SK-N-SH (cell line): ENCODE measurements at regions not wholly inside any gene's neighbourhood (a gene's known extent, or its start where the extent isn't known, plus 50 kb on each side); places are given as distances from the start of the nearest gene placed in this dataset.

Experiments
- CTCF ChIA-PET: fragments of 300-600, 350-600 bp; formaldehyde crosslinking; extraction: SDS; loops from one replicate; lab custom pipeline; 2021; lab: Yijun Ruan, JAX
- POLR2A ChIA-PET: fragments of 350-600 bp; sonication (Branson Sonifier 250); formaldehyde crosslinking; extraction: SDS; loops from one replicate; lab custom pipeline; 2020; ENCODE audit warnings: antibody characterized with exemption, inconsistent platforms; lab: Yijun Ruan, JAX
- DNase-seq: peaks from one replicate; pipeline ENCODE4 v3.0.0; 2012
- H2AFZ ChIP-seq: fragments of 200-600 bp; sonication (generic); 2 replicates; pipeline ENCODE4 v1.8.1; 2016; ENCODE audit warnings: antibody characterized with exemption, mild to moderate bottlenecking, low read depth
- H3F3A ChIP-seq: fragments of 200-600 bp; sonication (generic); replicated peaks from 2 replicates; pipeline ENCODE3; 2016; ENCODE audit warnings: antibody characterized with exemption, mild to moderate bottlenecking; ENCODE audit not compliant: insufficient read depth
- H3K27ac ChIP-seq, 2 experiments: fragments of 200-500 bp in 1 of 2; fragments of 200-600 bp in 1 of 2; sonication (Bioruptor generic) in 1 of 2; sonication (generic), shearing (Covaris generic) in 1 of 2; 2 replicates each; pipeline versions ENCODE4 v1.5.1 to v1.6.1; 2014 to 2016; ENCODE audit warnings: low read depth in 2 of 2, inconsistent platforms in 1 of 2, low read length in 1 of 2, mild to moderate bottlenecking in 1 of 2, mixed read lengths in 1 of 2
- H3K27me3 ChIP-seq: fragments of 200-600 bp; sonication (generic), shearing (Covaris generic); 2 replicates; pipeline ENCODE4 v1.6.1; 2016; ENCODE audit warnings: mixed run types; ENCODE audit not compliant: insufficient read depth
- H3K36me3 ChIP-seq, 2 experiments: fragments of 200-500 bp in 1 of 2; fragments of 200-600 bp in 1 of 2; sonication (Bioruptor generic) in 1 of 2; sonication (generic) in 1 of 2; replicated peaks in 1 of 2; 2 replicates each; pipeline versions ENCODE3 to v1.5.1; 2014 to 2016; ENCODE audit warnings: low read length in 1 of 2, mild to moderate bottlenecking in 1 of 2; ENCODE audit not compliant: insufficient read depth in 2 of 2, control insufficient read depth in 1 of 2
- H3K4me1 ChIP-seq, 2 experiments: fragments of 200-500 bp in 1 of 2; fragments of 200-600 bp in 1 of 2; sonication (Bioruptor generic) in 1 of 2; sonication (generic), shearing (Covaris generic) in 1 of 2; 2 replicates each; pipeline versions ENCODE4 v1.5.1 to v1.6.1; 2014 to 2016; ENCODE audit warnings: low read depth in 1 of 2, low read length in 1 of 2, mixed run types in 1 of 2; ENCODE audit not compliant: insufficient read depth in 2 of 2, control insufficient read depth in 1 of 2
- H3K4me2 ChIP-seq: fragments of 200-600 bp; sonication (generic), shearing (Covaris generic); 2 replicates; pipeline ENCODE4 v1.6.1; 2017; ENCODE audit warnings: mixed run types
- H3K4me3 ChIP-seq, 2 experiments: fragments of 200-500 bp in 1 of 2; fragments of 200-600 bp in 1 of 2; sonication (Bioruptor generic) in 1 of 2; sonication (generic), shearing (Covaris generic) in 1 of 2; 2 replicates each; pipeline versions ENCODE4 v1.5.1 to v1.8.1; 2014 to 2016; ENCODE audit warnings: low read depth in 2 of 2, inconsistent platforms in 1 of 2, low read length in 1 of 2, mild to moderate bottlenecking in 1 of 2, mixed read lengths in 1 of 2, moderate library complexity in 1 of 2
- H3K79me2 ChIP-seq: fragments of 200-600 bp; sonication (generic); 2 replicates; pipeline ENCODE4 v1.8.1; 2017; ENCODE audit warnings: mild to moderate bottlenecking; ENCODE audit not compliant: insufficient read depth
- H3K9ac ChIP-seq: fragments of 200-600 bp; sonication (generic); 2 replicates; pipeline ENCODE4 v1.6.1; 2017; ENCODE audit warnings: mixed run types
- H3K9me2 ChIP-seq: fragments of 200-600 bp; sonication (generic); 2 replicates; pipeline ENCODE4 v1.6.1; 2017; ENCODE audit warnings: mixed run types
- H3K9me3 ChIP-seq: fragments of 200-600 bp; sonication (generic); 2 replicates; pipeline ENCODE4 v1.6.1; 2017; ENCODE audit warnings: mixed run types, mild to moderate bottlenecking, moderate library complexity
- H4K20me1 ChIP-seq: fragments of 200-600 bp; sonication (generic); 2 replicates; pipeline ENCODE4 v1.6.1; 2017; ENCODE audit warnings: mild to moderate bottlenecking, mixed run types; ENCODE audit not compliant: insufficient read depth
- CHD2 ChIP-seq: fragments of 150-350 bp; IDR thresholded peaks from 2 replicates; pipeline ENCODE4 v1.6.1; 2018; ENCODE audit warnings: low read length; ENCODE audit not compliant: partially characterized antibody
- ELF1 ChIP-seq: IDR thresholded peaks from 2 replicates; pipeline ENCODE4 v1.4.0; 2012
- EP300 ChIP-seq, 2 experiments: IDR thresholded peaks; 2 replicates each; pipeline versions ENCODE4 v1.4.0 to v1.6.1; 2012; ENCODE audit warnings: borderline replicate concordance in 1 of 2, low read depth in 1 of 2, low read length in 1 of 2
- EZH2phosphoT487 ChIP-seq: fragments of 200-600 bp; sonication (generic); IDR thresholded peaks from 2 replicates; pipeline ENCODE4 v1.6.1; 2017; ENCODE audit warnings: low read depth, mixed run types, mild to moderate bottlenecking, antibody characterized with exemption, moderate library complexity, borderline replicate concordance
- FOXJ3 ChIP-seq: sonication (generic); formaldehyde crosslinking; IDR thresholded peaks from 2 replicates; pipeline ENCODE4 v1.5.1; 2020; ENCODE audit warnings: mild to moderate bottlenecking, missing genetic modification reagents
- FOXM1 ChIP-seq: IDR thresholded peaks from 2 replicates; pipeline ENCODE4 v1.4.0; 2012; ENCODE audit warnings: low read depth, mild to moderate bottlenecking
- GATA2 ChIP-seq: sonication (generic); formaldehyde crosslinking; IDR thresholded peaks from 2 replicates; pipeline ENCODE4 v1.5.0; 2020; ENCODE audit warnings: mild to moderate bottlenecking, missing genetic modification reagents
- JUND ChIP-seq: IDR thresholded peaks from 2 replicates; pipeline ENCODE4 v1.4.0; 2012
- MXI1 ChIP-seq: IDR thresholded peaks from 2 replicates; pipeline ENCODE4 v1.6.1; 2012; ENCODE audit warnings: mild to moderate bottlenecking, low read depth, low read length, improper control_type of control experiment
- NRF1 ChIP-seq: IDR thresholded peaks from 2 replicates; pipeline ENCODE4 v1.6.1; 2012; ENCODE audit warnings: low read depth, mild to moderate bottlenecking, low read length
- POLR2AphosphoS5 ChIP-seq: IDR thresholded peaks from 2 replicates; pipeline ENCODE4 v1.6.1; 2012; ENCODE audit warnings: low read depth, low read length
- RAD21 ChIP-seq: IDR thresholded peaks from 2 replicates; pipeline ENCODE4 v1.6.1; 2012; ENCODE audit warnings: mild to moderate bottlenecking, low read length
- RCOR1 ChIP-seq: fragments of 150-350 bp; IDR thresholded peaks from 2 replicates; pipeline ENCODE4 v1.6.1; 2017; ENCODE audit warnings: antibody characterized with exemption, low read length
- RXRA ChIP-seq: IDR thresholded peaks from 2 replicates; pipeline ENCODE4 v1.4.0; 2012; ENCODE audit warnings: low read depth, mild to moderate bottlenecking, borderline replicate concordance
- SIN3A ChIP-seq: IDR thresholded peaks from 2 replicates; pipeline ENCODE4 v1.6.1; 2012; ENCODE audit warnings: low read depth, mild to moderate bottlenecking, low read length, moderate library complexity, borderline replicate concordance
- SMC3 ChIP-seq: IDR thresholded peaks from 2 replicates; pipeline ENCODE4 v1.6.1; 2012; ENCODE audit warnings: low read depth, low read length, improper control_type of control experiment
- TAF1 ChIP-seq: IDR thresholded peaks from 2 replicates; pipeline ENCODE4 v1.6.1; 2012; ENCODE audit warnings: low read depth, mild to moderate bottlenecking, low read length, moderate library complexity, borderline replicate concordance
- YY1 ChIP-seq: IDR thresholded peaks from 2 replicates; pipeline ENCODE4 v1.4.0; 2012; ENCODE audit warnings: low read depth, mild to moderate bottlenecking
- TF ChIP-seq, protein P1 (sequence below): IDR thresholded peaks from 2 replicates; pipeline ENCODE4 v1.4.0; 2012; ENCODE audit warnings: low read depth, borderline replicate concordance
- TF ChIP-seq, protein P2 (sequence below): IDR thresholded peaks from 2 replicates; pipeline ENCODE4 v1.6.1; 2012; ENCODE audit warnings: mild to moderate bottlenecking, low read depth, low read length, moderate library complexity

DNA sequence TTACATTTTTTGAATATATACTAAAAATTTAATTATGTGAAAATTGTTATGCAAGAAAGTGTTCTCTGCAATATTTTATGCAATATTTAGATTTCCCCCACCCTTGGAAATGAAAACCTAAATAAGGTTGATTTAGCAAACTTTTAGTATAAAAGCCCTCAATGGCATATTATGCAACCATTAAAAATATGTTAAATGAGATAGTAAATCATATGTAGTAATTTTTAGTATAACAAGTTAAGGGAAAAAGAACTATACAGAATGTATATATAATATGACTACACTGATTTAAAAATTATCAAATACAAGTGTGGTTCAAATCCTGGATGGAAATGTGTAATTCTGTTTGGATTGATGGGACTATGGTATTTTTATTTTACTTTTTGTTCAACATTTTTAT is 116.9 kb upstream of the MEF2C start:
- CTCF ChIA-PET: no interaction called here
- Histone ChIP-seq H3K4me3 (no peak overlapping the region), H3K9ac (no peak overlapping the region), H3K9me2 (no peaks in the 10 kb centered on the region), H3K79me2 (no peaks in the 10 kb centered on the region), H2AFZ (no peak overlapping the region), H3F3A (no peaks in the 10 kb centered on the region), H3K9me3 (no peaks in the 10 kb centered on the region), H3K27me3 (no peaks in the 10 kb centered on the region), H3K27ac (no peak overlapping the region), H3K4me1 (no peaks in the 10 kb centered on the region), H3K36me3 (no peaks in the 10 kb centered on the region), H4K20me1 (no peaks in the 10 kb centered on the region), H3K4me2 (no peak overlapping the region)
- no peak for DNase-seq
- POLR2A ChIA-PET: no interaction called here
- TF ChIP-seq SMC3: no peak
- no peak for TF ChIP-seq GATA2
- TF ChIP-seq YY1: no peak
- no peak for TF ChIP-seq RXRA
- TF ChIP-seq, protein P1, sequence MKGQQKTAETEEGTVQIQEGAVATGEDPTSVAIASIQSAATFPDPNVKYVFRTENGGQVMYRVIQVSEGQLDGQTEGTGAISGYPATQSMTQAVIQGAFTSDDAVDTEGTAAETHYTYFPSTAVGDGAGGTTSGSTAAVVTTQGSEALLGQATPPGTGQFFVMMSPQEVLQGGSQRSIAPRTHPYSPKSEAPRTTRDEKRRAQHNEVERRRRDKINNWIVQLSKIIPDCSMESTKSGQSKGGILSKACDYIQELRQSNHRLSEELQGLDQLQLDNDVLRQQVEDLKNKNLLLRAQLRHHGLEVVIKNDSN: no peak
- TF ChIP-seq EZH2phosphoT487: no peak
- no peak for TF ChIP-seq POLR2AphosphoS5
- TF ChIP-seq FOXM1: no peak
- no peak for TF ChIP-seq ELF1
- no peak for TF ChIP-seq MXI1
- TF ChIP-seq RCOR1: no peak
- TF ChIP-seq, protein P2, sequence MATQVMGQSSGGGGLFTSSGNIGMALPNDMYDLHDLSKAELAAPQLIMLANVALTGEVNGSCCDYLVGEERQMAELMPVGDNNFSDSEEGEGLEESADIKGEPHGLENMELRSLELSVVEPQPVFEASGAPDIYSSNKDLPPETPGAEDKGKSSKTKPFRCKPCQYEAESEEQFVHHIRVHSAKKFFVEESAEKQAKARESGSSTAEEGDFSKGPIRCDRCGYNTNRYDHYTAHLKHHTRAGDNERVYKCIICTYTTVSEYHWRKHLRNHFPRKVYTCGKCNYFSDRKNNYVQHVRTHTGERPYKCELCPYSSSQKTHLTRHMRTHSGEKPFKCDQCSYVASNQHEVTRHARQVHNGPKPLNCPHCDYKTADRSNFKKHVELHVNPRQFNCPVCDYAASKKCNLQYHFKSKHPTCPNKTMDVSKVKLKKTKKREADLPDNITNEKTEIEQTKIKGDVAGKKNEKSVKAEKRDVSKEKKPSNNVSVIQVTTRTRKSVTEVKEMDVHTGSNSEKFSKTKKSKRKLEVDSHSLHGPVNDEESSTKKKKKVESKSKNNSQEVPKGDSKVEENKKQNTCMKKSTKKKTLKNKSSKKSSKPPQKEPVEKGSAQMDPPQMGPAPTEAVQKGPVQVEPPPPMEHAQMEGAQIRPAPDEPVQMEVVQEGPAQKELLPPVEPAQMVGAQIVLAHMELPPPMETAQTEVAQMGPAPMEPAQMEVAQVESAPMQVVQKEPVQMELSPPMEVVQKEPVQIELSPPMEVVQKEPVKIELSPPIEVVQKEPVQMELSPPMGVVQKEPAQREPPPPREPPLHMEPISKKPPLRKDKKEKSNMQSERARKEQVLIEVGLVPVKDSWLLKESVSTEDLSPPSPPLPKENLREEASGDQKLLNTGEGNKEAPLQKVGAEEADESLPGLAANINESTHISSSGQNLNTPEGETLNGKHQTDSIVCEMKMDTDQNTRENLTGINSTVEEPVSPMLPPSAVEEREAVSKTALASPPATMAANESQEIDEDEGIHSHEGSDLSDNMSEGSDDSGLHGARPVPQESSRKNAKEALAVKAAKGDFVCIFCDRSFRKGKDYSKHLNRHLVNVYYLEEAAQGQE: no peak
- no peak for TF ChIP-seq RAD21
- no peak for TF ChIP-seq CHD2
- TF ChIP-seq SIN3A: no peak
- no peak for TF ChIP-seq EP300 (IDR thresholded peaks at IDR 0.05; ENCODE audit: borderline replicate concordance in 1 of 2, low read depth in 1 of 2, low read length in 1 of 2)
- TF ChIP-seq NRF1: no peak
- TF ChIP-seq JUND: no peak
- no peak for TF ChIP-seq FOXJ3 (CRISPR knock-in tag)
- no peak for TF ChIP-seq TAF1
